ENCODE measurements at regions not wholly inside any gene's neighbourhood (a gene's known extent, or its start where the extent isn't known, plus 50 kb on each side); places are given as distances from the start of the nearest gene placed in this dataset.

DNA sequence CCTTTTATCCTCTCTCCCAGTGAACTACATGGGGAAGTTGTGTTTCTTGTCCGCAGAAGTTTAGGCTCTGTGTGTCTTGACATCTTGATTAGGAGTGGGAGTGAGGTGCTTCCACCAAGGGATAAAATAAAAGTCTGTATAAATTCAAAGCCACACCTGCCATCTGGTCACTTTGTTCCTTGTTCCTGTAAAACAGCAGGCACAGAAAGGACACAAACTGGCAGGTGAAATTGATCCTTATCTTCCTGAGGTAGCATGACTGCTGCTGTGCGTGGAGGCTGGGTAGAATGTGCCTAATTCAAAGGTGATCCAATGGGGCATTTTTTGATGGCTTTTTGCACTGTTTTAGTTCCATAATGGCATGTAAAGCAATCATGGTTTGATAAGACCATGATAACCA is 104.3 kb upstream of the KITLG start:
- H3K79me2 ChIP-seq (ENCODE audit: insufficient read depth, low read depth, low read length) = no peaks in the 10 kb centered on the region
- no peak overlapping the region for H3K4me3 ChIP-seq (ENCODE audit: low read depth, low read length, poor library complexity, severe bottlenecking)
- no peaks in the 10 kb centered on the region for H3K4me1 ChIP-seq (ENCODE audit: insufficient read depth, low read length, poor library complexity, severe bottlenecking)
- no peaks in the 10 kb centered on the region for H3K9me3 ChIP-seq (ENCODE audit: low read length)
- H3K4me2 ChIP-seq (ENCODE audit: low read length) = no peak overlapping the region
- TF ChIP-seq EZH2phosphoT487 (IDR thresholded peaks at IDR 0.05; ENCODE audit: borderline replicate concordance, low read depth, low read length) = no peak
- TF ChIP-seq, protein P1, sequence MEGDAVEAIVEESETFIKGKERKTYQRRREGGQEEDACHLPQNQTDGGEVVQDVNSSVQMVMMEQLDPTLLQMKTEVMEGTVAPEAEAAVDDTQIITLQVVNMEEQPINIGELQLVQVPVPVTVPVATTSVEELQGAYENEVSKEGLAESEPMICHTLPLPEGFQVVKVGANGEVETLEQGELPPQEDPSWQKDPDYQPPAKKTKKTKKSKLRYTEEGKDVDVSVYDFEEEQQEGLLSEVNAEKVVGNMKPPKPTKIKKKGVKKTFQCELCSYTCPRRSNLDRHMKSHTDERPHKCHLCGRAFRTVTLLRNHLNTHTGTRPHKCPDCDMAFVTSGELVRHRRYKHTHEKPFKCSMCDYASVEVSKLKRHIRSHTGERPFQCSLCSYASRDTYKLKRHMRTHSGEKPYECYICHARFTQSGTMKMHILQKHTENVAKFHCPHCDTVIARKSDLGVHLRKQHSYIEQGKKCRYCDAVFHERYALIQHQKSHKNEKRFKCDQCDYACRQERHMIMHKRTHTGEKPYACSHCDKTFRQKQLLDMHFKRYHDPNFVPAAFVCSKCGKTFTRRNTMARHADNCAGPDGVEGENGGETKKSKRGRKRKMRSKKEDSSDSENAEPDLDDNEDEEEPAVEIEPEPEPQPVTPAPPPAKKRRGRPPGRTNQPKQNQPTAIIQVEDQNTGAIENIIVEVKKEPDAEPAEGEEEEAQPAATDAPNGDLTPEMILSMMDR (conservative IDR thresholded peaks at IDR 0.05; ENCODE audit: low read length) = no peak
- no peak overlapping the region for H2AFZ ChIP-seq (ENCODE audit: low read length)
- H3K36me3 ChIP-seq (ENCODE audit: insufficient read depth, low read length) = no peaks in the 10 kb centered on the region
- no peak for DNase-seq (ENCODE audit: low spot score)
- ChIA-PET CTCF (ENCODE audit: unreplicated experiment) (no interaction called here), POLR2A (no interaction called here)
- H4K20me1 ChIP-seq (ENCODE audit: insufficient read depth, low read length) = no peaks in the 10 kb centered on the region
- H3K9me2 ChIP-seq (ENCODE audit: insufficient read depth, low read length) = no peaks in the 10 kb centered on the region
- no TSS peak for BruUV-seq (replicated peaks)
- no peak overlapping the region for H3K27ac ChIP-seq (ENCODE audit: low read depth, low read length, poor library complexity, severe bottlenecking)
- intact Hi-C loops (cut with micrococcal nuclease; ENCODE audit: unreplicated experiment) = no loop called here

DNA sequence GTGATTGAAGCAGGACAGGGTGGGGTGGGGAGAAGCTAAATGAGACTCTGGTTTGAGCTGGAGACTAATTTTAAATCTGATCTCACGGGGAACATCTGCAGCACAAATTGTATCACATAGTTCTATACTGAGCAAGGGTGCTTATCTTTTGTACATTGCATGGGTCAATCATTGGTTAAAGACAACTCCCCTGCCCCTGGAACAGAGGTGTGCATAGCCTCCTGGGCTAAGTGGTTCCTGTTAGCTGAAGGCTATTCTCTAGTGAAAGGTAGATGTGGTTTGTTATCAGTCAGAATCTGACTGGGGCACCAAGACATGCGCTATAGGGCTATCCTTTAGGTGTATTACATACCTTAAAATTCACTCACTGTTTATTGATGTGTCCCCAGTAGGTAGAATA is 103.9 kb upstream of the KITLG start:
- Histone ChIP-seq H3K79me2 (ENCODE audit: insufficient read depth, low read depth, low read length) (no peaks in the 10 kb centered on the region), H3K36me3 (ENCODE audit: insufficient read depth, low read length) (no peaks in the 10 kb centered on the region), H3K9me3 (ENCODE audit: low read length) (no peaks in the 10 kb centered on the region), H4K20me1 (ENCODE audit: insufficient read depth, low read length) (no peaks in the 10 kb centered on the region), H3K9me2 (ENCODE audit: insufficient read depth, low read length) (no peaks in the 10 kb centered on the region), H3K4me2 (ENCODE audit: low read length) (no peak overlapping the region), H3K27ac (ENCODE audit: low read depth, low read length, poor library complexity, severe bottlenecking) (no peak overlapping the region), H3K4me1 (ENCODE audit: insufficient read depth, low read length, poor library complexity, severe bottlenecking) (no peaks in the 10 kb centered on the region), H3K4me3 (ENCODE audit: low read depth, low read length, poor library complexity, severe bottlenecking) (no peak overlapping the region), H2AFZ (ENCODE audit: low read length) (no peak overlapping the region)
- intact Hi-C loops (cut with micrococcal nuclease; ENCODE audit: unreplicated experiment) = no loop called here
- ChIA-PET POLR2A (no interaction called here), CTCF (ENCODE audit: unreplicated experiment) (no interaction called here)
- TF ChIP-seq, protein P1 (conservative IDR thresholded peaks at IDR 0.05; ENCODE audit: low read length) = no peak
- no peak for TF ChIP-seq EZH2phosphoT487 (IDR thresholded peaks at IDR 0.05; ENCODE audit: borderline replicate concordance, low read depth, low read length)
- no peak for DNase-seq (ENCODE audit: low spot score)
- no TSS peak for BruUV-seq (replicated peaks)

DNA sequence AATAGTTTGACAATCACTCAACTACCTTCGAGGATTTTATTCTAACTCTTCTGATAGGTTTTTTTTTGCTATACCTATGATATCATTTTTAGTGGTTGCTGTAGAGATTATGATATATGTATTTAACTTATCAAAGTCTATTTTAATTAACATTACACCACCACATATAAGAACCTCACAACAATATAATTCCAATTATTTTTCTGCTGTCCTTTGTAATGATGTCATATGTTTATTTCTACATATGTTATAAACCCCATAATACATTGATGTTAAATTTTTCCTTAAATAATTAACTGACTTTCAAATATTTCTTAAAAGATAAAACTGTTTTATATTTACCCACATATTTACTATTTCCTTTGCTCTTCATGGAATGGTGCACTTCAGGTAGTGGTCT is 103.4 kb upstream of the KITLG start:
- no peaks in the 10 kb centered on the region for H3K36me3 ChIP-seq (ENCODE audit: insufficient read depth, low read length)
- H3K4me2 ChIP-seq (ENCODE audit: low read length) = no peak overlapping the region
- H2AFZ ChIP-seq (ENCODE audit: low read length) = no peak overlapping the region
- no peaks in the 10 kb centered on the region for H3K9me3 ChIP-seq (ENCODE audit: low read length)
- no peak for DNase-seq (ENCODE audit: low spot score)
- TF ChIP-seq, protein P1 (conservative IDR thresholded peaks at IDR 0.05; ENCODE audit: low read length) = no peak
- no peak for TF ChIP-seq EZH2phosphoT487 (IDR thresholded peaks at IDR 0.05; ENCODE audit: borderline replicate concordance, low read depth, low read length)
- CTCF ChIA-PET (ENCODE audit: unreplicated experiment) = no interaction called here
- intact Hi-C loops (cut with micrococcal nuclease; ENCODE audit: unreplicated experiment) = no loop called here
- H3K27ac ChIP-seq (ENCODE audit: low read depth, low read length, poor library complexity, severe bottlenecking) = no peak overlapping the region
- no peaks in the 10 kb centered on the region for H3K4me1 ChIP-seq (ENCODE audit: insufficient read depth, low read length, poor library complexity, severe bottlenecking)
- no TSS peak for BruUV-seq (replicated peaks)
- no peaks in the 10 kb centered on the region for H3K9me2 ChIP-seq (ENCODE audit: insufficient read depth, low read length)
- no peaks in the 10 kb centered on the region for H4K20me1 ChIP-seq (ENCODE audit: insufficient read depth, low read length)
- H3K79me2 ChIP-seq (ENCODE audit: insufficient read depth, low read depth, low read length) = no peaks in the 10 kb centered on the region
- POLR2A ChIA-PET = interaction anchor here (0.7 kb wide), 1 partner anchor 285 kb away, joined by 6 read pairs; no protein-coding TSS in a partner anchor
- H3K4me3 ChIP-seq (ENCODE audit: low read depth, low read length, poor library complexity, severe bottlenecking) = no peak overlapping the region
